ENCODE measurements at regions not wholly inside any gene's neighbourhood (a gene's known extent, or its start where the extent isn't known, plus 50 kb on each side); places are given as distances from the start of the nearest gene placed in this dataset.

DNA sequence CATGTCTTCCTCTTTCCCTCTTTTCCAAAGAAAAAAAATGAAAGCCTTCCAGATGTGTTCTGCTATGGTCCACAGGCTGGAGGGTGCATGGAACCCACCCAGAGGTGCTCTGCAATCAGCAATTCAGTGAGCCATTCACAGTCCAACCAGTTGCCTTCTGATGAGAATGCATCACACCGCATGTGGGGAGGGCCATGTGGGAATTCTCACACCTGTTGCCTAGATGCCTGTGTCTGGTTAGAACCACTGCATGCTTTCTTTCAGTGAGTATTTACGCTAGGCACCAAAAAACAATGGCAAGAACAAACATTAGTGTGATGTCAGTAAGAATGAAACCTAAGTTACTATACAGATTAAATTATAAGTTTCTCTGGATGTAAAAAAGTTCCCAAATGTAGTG, 311.6 kb upstream of the CDYL start:
- H3K79me2 ChIP-seq (ENCODE audit: control insufficient read depth, insufficient read depth, low read length): no peaks in the 10 kb centered on the region
- no peak overlapping the region for H3K9ac ChIP-seq (replicated peaks; ENCODE audit: extremely low read depth, insufficient read depth, low read length)
- POLR2A ChIA-PET: no interaction called here
- intact Hi-C loops (cut with micrococcal nuclease): no loop called here
- no peaks in the 10 kb centered on the region for H4K20me1 ChIP-seq (replicated peaks; ENCODE audit: control insufficient read depth, extremely low read depth, insufficient read depth, low read length)
- dilution Hi-C loops (cut with MboI; ENCODE audit: extremely low pct_ligation_motif_present, low sequenced_read_pairs): no loop called here
- FAIRE-seq (no peak), DNase-seq (ENCODE audit: low read depth, low spot score) (no peak)
- no peaks in the 10 kb centered on the region for H3K9me3 ChIP-seq (replicated peaks; ENCODE audit: control insufficient read depth, insufficient read depth, low read length)
- H3K27ac ChIP-seq (ENCODE audit: insufficient read depth, low read depth, low read length): no peak overlapping the region
- H3K9me1 ChIP-seq (replicated peaks; ENCODE audit: control insufficient read depth, extremely low read depth, insufficient read depth, low read length): no peaks in the 10 kb centered on the region
- no TSS peak for BruUV-seq (replicated peaks)
- CTCF ChIA-PET: no interaction called here
- H3K4me1 ChIP-seq (ENCODE audit: control insufficient read depth, extremely low read depth, insufficient read depth, low read length): peaks cover 10% of the 10 kb centered on the region
- no peak overlapping the region for H2AFZ ChIP-seq (ENCODE audit: low read depth, low read length)
- no peaks in the 10 kb centered on the region for H3K36me3 ChIP-seq (ENCODE audit: control insufficient read depth in 2 of 2, extremely low read depth in 1 of 2, insufficient read depth in 2 of 2, low read length in 2 of 2)
- H3K27me3 ChIP-seq (ENCODE audit: control insufficient read depth in 2 of 2, insufficient read depth in 2 of 2, low read length in 2 of 2): no peaks in the 10 kb centered on the region
- H3K4me2 ChIP-seq (ENCODE audit: insufficient read depth, low read length): no peak overlapping the region
- no peak overlapping the region for H3K4me3 ChIP-seq (replicated peaks in 1 of 3; ENCODE audit: insufficient read depth in 1 of 3, low read depth in 1 of 3, low read length in 3 of 3)
- TF ChIP-seq MYC (IDR thresholded peaks at IDR 0.05; ENCODE audit: low read depth, low read length) (no peak), POLR2AphosphoS5 (IDR thresholded peaks at IDR 0.05; ENCODE audit: insufficient read depth, low read depth, low read length) (no peak), JUN (IDR thresholded peaks at IDR 0.05; ENCODE audit: borderline replicate concordance, insufficient read depth, insufficient read length, low read depth) (no peak), GATA2 (IDR thresholded peaks at IDR 0.05; ENCODE audit: insufficient read depth, insufficient read length, low read depth, low read length) (no peak), POLR2A (IDR thresholded peaks at IDR 0.05; ENCODE audit: low read depth, low read length) (no peak), EZH2 (IDR thresholded peaks at IDR 0.05; ENCODE audit: borderline replicate concordance, low read depth, low read length, severe bottlenecking) (no peak), FOS (IDR thresholded peaks at IDR 0.05; ENCODE audit: borderline replicate concordance, insufficient read depth, low read length) (no peak)
- TF ChIP-seq, protein P1, sequence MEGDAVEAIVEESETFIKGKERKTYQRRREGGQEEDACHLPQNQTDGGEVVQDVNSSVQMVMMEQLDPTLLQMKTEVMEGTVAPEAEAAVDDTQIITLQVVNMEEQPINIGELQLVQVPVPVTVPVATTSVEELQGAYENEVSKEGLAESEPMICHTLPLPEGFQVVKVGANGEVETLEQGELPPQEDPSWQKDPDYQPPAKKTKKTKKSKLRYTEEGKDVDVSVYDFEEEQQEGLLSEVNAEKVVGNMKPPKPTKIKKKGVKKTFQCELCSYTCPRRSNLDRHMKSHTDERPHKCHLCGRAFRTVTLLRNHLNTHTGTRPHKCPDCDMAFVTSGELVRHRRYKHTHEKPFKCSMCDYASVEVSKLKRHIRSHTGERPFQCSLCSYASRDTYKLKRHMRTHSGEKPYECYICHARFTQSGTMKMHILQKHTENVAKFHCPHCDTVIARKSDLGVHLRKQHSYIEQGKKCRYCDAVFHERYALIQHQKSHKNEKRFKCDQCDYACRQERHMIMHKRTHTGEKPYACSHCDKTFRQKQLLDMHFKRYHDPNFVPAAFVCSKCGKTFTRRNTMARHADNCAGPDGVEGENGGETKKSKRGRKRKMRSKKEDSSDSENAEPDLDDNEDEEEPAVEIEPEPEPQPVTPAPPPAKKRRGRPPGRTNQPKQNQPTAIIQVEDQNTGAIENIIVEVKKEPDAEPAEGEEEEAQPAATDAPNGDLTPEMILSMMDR (IDR thresholded peaks at IDR 0.05; ENCODE audit: extremely low read depth in 1 of 2, insufficient read depth in 1 of 2, low read depth in 1 of 2, low read length in 2 of 2): no peak
- TF ChIP-seq, protein P2, sequence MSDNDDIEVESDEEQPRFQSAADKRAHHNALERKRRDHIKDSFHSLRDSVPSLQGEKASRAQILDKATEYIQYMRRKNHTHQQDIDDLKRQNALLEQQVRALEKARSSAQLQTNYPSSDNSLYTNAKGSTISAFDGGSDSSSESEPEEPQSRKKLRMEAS (IDR thresholded peaks at IDR 0.05; ENCODE audit: insufficient read depth, insufficient read length): no peak
